HepG2 (cell line): ENCODE measurements at regions not wholly inside any gene's neighbourhood (a gene's known extent, or its start where the extent isn't known, plus 50 kb on each side); places are given as distances from the start of the nearest gene placed in this dataset.

Experiments used
- ELF4 ChIP-seq: sonication (generic); formaldehyde crosslinking; IDR thresholded peaks from 2 replicates; pipeline ENCODE4 v1.5.0; 2020; ENCODE audit warnings: missing genetic modification reagents, mild to moderate bottlenecking, moderate library complexity, borderline replicate concordance
- HNRNPK ChIP-seq: fragments of 200-400 bp; formaldehyde crosslinking; IDR thresholded peaks from 2 replicates; pipeline ENCODE4 v1.6.1; 2018; ENCODE audit warnings: low read length, low read depth, moderate library complexity, mild to moderate bottlenecking; ENCODE audit not compliant: poor library complexity, severe bottlenecking
- HOXA3 ChIP-seq: sonication (generic); formaldehyde crosslinking; IDR thresholded peaks from 2 replicates; pipeline ENCODE4 v1.5.0; 2020; ENCODE audit warnings: missing genetic modification reagents
- HOXA9 ChIP-seq: sonication (generic); formaldehyde crosslinking; IDR thresholded peaks from 2 replicates; pipeline ENCODE4 v1.8.1; 2022; ENCODE audit warnings: missing genetic modification reagents, mild to moderate bottlenecking, moderate library complexity, borderline replicate concordance
- MAZ ChIP-seq, 2 experiments: sonication (generic) in 1 of 2; formaldehyde crosslinking in 1 of 2; IDR thresholded peaks; 2 replicates each; pipeline versions ENCODE4 v1.5.0 to v1.6.1; 2012 to 2020; ENCODE audit warnings: low read depth in 2 of 2, mild to moderate bottlenecking in 2 of 2, borderline replicate concordance in 1 of 2, improper control_type of control experiment in 1 of 2, low read length in 1 of 2, missing genetic modification reagents in 1 of 2, moderate library complexity in 1 of 2
- NR2F2 ChIP-seq: IDR thresholded peaks from 2 replicates; pipeline ENCODE4 v1.6.1; 2012; ENCODE audit warnings: low read depth, inconsistent platforms, borderline replicate concordance
- PTBP1 ChIP-seq: fragments of 200-400 bp; formaldehyde crosslinking; IDR thresholded peaks from 2 replicates; pipeline ENCODE4 v1.6.1; 2018; ENCODE audit warnings: low read length, low read depth; ENCODE audit not compliant: poor library complexity, severe bottlenecking
- REXO4 ChIP-seq: sonication (generic); formaldehyde crosslinking; IDR thresholded peaks from 2 replicates; pipeline ENCODE4 v1.8.0; 2022; ENCODE audit warnings: missing genetic modification reagents, mild to moderate bottlenecking, borderline replicate concordance
- RORA ChIP-seq: sonication (generic); formaldehyde crosslinking; IDR thresholded peaks from 2 replicates; pipeline ENCODE4 v1.5.0; 2020; ENCODE audit warnings: mild to moderate bottlenecking, missing genetic modification reagents, moderate library complexity
- THAP8 ChIP-seq: sonication (generic); formaldehyde crosslinking; IDR thresholded peaks from 2 replicates; pipeline ENCODE4 v1.5.1; 2020; ENCODE audit warnings: missing genetic modification reagents, mild to moderate bottlenecking, borderline replicate concordance
- ZBTB14 ChIP-seq: sonication (generic); formaldehyde crosslinking; IDR thresholded peaks from 2 replicates; pipeline ENCODE4 v1.4.0; 2020; ENCODE audit warnings: missing genetic modification reagents
- ZKSCAN1 ChIP-seq: fragments of 150-350 bp; IDR thresholded peaks from 2 replicates; pipeline ENCODE4 v1.6.1; 2014; ENCODE audit warnings: low read length
- ZNF230 ChIP-seq: sonication (generic); formaldehyde crosslinking; IDR thresholded peaks from 2 replicates; pipeline ENCODE4 v1.4.0; 2020; ENCODE audit warnings: mild to moderate bottlenecking, missing genetic modification reagents
- ZNF354B ChIP-seq: sonication (generic); formaldehyde crosslinking; IDR thresholded peaks from 2 replicates; pipeline ENCODE4 v1.8.0; 2022; ENCODE audit warnings: mild to moderate bottlenecking, missing genetic modification reagents
- ZNF709 ChIP-seq: sonication (generic); formaldehyde crosslinking; IDR thresholded peaks from 2 replicates; pipeline ENCODE4 v1.5.0; 2020; ENCODE audit warnings: mild to moderate bottlenecking, missing genetic modification reagents
- TF ChIP-seq, protein P1 (sequence below): sonication (generic); formaldehyde crosslinking; IDR thresholded peaks from 2 replicates; pipeline ENCODE4 v1.4.0; 2020; ENCODE audit warnings: missing genetic modification reagents, borderline replicate concordance
- TF ChIP-seq, protein P2 (sequence below): sonication (generic); formaldehyde crosslinking; IDR thresholded peaks from 2 replicates; pipeline ENCODE4 v1.4.0; 2020; ENCODE audit warnings: mild to moderate bottlenecking, missing genetic modification reagents

GRCh38 chr7:131109759-131110296 is 217.8 kb upstream of the MKLN1 start (continued):
- TF ChIP-seq ZBTB14 (CRISPR knock-in tag) = no peak
- TF ChIP-seq HOXA3 (CRISPR knock-in tag) = 0 out of 2 replicates have a peak, but pooled peaks have one; percentile 45
- TF ChIP-seq MAZ (IDR thresholded peaks at IDR 0.05; ENCODE audit: borderline replicate concordance, low read depth, low read length) = 0 out of 2 replicates have a peak, but pooled peaks have one; percentile 23
- 0 out of 2 replicates have a peak, but pooled peaks have one; percentile 17 for TF ChIP-seq MAZ (CRISPR knock-in tag; IDR thresholded peaks at IDR 0.05; ENCODE audit: low read depth)
- no peak for TF ChIP-seq HOXA9 (CRISPR knock-in tag)
- no peak for TF ChIP-seq NR2F2
- TF ChIP-seq, protein P1, sequence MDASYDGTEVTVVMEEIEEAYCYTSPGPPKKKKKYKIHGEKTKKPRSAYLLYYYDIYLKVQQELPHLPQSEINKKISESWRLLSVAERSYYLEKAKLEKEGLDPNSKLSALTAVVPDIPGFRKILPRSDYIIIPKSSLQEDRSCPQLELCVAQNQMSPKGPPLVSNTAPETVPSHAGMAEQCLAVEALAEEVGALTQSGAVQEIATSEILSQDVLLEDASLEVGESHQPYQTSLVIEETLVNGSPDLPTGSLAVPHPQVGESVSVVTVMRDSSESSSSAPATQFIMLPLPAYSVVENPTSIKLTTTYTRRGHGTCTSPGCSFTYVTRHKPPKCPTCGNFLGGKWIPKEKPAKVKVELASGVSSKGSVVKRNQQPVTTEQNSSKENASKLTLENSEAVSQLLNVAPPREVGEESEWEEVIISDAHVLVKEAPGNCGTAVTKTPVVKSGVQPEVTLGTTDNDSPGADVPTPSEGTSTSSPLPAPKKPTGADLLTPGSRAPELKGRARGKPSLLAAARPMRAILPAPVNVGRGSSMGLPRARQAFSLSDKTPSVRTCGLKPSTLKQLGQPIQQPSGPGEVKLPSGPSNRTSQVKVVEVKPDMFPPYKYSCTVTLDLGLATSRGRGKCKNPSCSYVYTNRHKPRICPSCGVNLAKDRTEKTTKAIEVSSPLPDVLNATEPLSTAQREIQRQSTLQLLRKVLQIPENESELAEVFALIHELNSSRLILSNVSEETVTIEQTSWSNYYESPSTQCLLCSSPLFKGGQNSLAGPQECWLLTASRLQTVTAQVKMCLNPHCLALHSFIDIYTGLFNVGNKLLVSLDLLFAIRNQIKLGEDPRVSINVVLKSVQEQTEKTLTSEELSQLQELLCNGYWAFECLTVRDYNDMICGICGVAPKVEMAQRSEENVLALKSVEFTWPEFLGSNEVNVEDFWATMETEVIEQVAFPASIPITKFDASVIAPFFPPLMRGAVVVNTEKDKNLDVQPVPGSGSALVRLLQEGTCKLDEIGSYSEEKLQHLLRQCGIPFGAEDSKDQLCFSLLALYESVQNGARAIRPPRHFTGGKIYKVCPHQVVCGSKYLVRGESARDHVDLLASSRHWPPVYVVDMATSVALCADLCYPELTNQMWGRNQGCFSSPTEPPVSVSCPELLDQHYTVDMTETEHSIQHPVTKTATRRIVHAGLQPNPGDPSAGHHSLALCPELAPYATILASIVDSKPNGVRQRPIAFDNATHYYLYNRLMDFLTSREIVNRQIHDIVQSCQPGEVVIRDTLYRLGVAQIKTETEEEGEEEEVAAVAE (CRISPR knock-in tag) = no peak
- peak; percentile 43 for TF ChIP-seq HNRNPK
- TF ChIP-seq, protein P2, sequence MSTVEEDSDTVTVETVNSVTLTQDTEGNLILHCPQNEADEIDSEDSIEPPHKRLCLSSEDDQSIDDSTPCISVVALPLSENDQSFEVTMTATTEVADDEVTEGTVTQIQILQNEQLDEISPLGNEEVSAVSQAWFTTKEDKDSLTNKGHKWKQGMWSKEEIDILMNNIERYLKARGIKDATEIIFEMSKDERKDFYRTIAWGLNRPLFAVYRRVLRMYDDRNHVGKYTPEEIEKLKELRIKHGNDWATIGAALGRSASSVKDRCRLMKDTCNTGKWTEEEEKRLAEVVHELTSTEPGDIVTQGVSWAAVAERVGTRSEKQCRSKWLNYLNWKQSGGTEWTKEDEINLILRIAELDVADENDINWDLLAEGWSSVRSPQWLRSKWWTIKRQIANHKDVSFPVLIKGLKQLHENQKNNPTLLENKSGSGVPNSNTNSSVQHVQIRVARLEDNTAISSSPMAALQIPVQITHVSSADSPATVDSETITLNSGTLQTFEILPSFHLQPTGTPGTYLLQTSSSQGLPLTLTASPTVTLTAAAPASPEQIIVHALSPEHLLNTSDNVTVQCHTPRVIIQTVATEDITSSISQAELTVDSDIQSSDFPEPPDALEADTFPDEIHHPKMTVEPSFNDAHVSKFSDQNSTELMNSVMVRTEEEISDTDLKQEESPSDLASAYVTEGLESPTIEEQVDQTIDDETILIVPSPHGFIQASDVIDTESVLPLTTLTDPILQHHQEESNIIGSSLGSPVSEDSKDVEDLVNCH (CRISPR knock-in tag) = no peak
- TF ChIP-seq ZKSCAN1 = no peak
- TF ChIP-seq ZNF354B (CRISPR knock-in tag) = no peak
- TF ChIP-seq PTBP1 = peak; percentile 29
- TF ChIP-seq ZNF709 (CRISPR knock-in tag) = no peak
- TF ChIP-seq RORA (CRISPR knock-in tag) = no peak
- no peak for TF ChIP-seq REXO4
- no peak for TF ChIP-seq THAP8
- TF ChIP-seq ZNF230 (CRISPR knock-in tag) = peak; percentile 43; the same call in 1 of the 2 replicates
- TF ChIP-seq ELF4 = no peak
